22Rv1 (cell line): ENCODE measurements at regions not wholly inside any gene's neighbourhood (a gene's known extent, or its start where the extent isn't known, plus 50 kb on each side); places are given as distances from the start of the nearest gene placed in this dataset.

Source experiments
- ZFX ChIP-seq: fragments of 450-650 bp; IDR thresholded peaks from 2 replicates; pipeline ENCODE4 v1.6.1; 2017; ENCODE audit warnings: antibody characterized with exemption, borderline replicate concordance
- TF ChIP-seq, protein P1 (sequence below): fragments of 450-650 bp; IDR thresholded peaks from 2 replicates; pipeline ENCODE4 v1.5.1; 2017; ENCODE audit warnings: mild to moderate bottlenecking

DNA sequence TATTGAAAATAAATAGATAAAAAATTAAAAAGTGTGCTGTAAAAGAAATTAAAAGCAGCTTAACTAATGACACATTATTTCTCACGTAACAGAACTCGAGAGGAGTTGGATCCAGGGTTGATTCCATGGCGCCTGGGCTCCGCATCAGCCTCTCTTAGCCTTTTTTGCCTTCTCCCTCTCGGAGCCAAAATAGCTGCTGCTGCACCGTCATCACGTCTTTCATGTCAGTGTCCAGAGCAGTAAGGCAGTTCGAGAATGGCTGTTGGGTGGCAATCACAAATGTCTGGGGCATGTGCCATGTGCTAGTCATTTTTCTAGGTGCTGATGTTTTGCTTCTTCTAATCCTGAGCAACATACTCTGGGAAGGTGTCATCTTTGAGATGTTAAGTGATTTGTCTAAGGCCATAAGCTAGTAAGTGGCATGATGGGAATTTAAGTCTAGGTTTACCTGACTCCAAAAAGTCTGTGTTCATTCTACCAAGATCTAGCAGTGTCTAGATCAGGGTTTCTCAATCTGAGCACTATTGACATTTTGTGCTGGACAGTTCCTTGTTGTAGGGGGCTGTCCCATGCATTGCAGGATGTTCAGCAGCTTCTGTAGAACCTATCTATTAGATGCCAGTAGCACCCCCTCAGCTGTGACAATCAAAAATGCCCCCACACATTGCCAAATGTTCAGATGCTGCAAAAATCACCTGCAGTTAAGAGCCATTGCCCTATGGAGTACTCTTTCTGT lies 280.4 kb downstream of the HAPSTR1 start:
- TF ChIP-seq, protein P1, sequence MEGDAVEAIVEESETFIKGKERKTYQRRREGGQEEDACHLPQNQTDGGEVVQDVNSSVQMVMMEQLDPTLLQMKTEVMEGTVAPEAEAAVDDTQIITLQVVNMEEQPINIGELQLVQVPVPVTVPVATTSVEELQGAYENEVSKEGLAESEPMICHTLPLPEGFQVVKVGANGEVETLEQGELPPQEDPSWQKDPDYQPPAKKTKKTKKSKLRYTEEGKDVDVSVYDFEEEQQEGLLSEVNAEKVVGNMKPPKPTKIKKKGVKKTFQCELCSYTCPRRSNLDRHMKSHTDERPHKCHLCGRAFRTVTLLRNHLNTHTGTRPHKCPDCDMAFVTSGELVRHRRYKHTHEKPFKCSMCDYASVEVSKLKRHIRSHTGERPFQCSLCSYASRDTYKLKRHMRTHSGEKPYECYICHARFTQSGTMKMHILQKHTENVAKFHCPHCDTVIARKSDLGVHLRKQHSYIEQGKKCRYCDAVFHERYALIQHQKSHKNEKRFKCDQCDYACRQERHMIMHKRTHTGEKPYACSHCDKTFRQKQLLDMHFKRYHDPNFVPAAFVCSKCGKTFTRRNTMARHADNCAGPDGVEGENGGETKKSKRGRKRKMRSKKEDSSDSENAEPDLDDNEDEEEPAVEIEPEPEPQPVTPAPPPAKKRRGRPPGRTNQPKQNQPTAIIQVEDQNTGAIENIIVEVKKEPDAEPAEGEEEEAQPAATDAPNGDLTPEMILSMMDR, result no peak
- TF ChIP-seq ZFX, result no peak
